ENCODE measurements at regions not wholly inside any gene's neighbourhood (a gene's known extent, or its start where the extent isn't known, plus 50 kb on each side); places are given as distances from the start of the nearest gene placed in this dataset.

DNA sequence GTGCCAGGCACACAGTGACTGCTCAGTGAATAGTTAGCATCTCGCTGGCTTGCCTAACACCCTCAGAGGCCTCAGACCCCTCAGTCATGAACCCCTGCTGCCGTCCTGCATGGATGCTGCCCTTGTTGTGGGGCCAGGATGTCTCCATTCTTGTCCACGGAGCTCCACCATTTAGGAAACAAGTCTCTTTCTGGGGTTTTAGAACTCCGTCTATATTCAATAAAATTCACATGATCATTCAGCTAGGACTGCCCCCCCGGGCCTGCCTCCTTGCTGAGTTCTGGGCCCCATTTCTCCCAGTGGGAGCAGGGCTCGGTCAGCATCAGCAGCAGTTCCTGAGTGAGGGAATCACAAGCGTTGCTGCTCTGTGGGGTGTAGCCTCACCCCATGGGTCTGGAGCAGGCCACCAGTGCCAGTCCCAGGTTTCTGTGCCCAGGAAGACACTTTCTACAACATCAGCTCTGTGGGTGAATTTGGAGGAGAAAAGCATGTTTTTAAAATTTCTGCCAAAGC is 134.1 kb downstream of the RHOU start:
- TF ChIP-seq, protein P1, sequence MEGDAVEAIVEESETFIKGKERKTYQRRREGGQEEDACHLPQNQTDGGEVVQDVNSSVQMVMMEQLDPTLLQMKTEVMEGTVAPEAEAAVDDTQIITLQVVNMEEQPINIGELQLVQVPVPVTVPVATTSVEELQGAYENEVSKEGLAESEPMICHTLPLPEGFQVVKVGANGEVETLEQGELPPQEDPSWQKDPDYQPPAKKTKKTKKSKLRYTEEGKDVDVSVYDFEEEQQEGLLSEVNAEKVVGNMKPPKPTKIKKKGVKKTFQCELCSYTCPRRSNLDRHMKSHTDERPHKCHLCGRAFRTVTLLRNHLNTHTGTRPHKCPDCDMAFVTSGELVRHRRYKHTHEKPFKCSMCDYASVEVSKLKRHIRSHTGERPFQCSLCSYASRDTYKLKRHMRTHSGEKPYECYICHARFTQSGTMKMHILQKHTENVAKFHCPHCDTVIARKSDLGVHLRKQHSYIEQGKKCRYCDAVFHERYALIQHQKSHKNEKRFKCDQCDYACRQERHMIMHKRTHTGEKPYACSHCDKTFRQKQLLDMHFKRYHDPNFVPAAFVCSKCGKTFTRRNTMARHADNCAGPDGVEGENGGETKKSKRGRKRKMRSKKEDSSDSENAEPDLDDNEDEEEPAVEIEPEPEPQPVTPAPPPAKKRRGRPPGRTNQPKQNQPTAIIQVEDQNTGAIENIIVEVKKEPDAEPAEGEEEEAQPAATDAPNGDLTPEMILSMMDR (IDR thresholded peaks at IDR 0.05) = no peak
- TF ChIP-seq POLR2AphosphoS5 (IDR thresholded peaks at IDR 0.05) (no peak), POLR2A (IDR thresholded peaks at IDR 0.05) (no peak)
- H3K27ac ChIP-seq = no peak overlapping the region
- H3K27me3 ChIP-seq = no peaks in the 10 kb centered on the region

DNA sequence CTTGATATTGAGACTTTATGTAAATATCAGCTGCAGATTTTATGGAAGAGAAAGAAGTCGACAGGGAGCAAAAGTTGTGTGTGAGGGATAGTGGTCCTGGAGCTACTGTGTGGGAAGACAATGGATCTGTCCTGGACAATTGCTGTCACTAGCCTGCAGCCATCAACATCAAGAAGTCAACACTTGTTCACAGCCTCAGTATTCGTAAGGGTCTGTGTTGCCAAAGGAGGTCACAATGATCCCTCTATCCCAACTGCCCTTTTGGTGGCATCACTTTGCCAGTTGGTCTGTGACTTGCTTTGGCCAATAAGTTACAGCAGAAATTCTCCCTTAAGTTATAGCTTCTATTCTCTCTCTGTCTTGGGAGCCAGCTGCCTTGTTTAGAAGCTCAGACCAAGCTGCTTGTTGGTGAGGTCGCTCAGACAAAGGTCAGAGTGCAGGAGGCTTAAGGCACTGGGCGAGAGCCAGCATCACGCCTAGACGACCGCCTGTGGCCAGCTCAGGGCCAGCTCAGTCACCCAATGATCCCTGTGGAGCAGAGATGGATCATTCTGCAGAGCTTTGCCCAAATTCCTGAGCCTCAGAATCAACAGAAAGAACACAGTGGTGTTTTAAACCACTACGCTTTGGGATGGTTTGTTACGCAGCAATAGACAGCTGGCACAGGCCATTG is 134.9 kb downstream of the RHOU start:
- no peak for TF ChIP-seq POLR2A (IDR thresholded peaks at IDR 0.05)
- TF ChIP-seq, protein P1 (IDR thresholded peaks at IDR 0.05) = no peak
- TF ChIP-seq POLR2AphosphoS5 (IDR thresholded peaks at IDR 0.05) = no peak
- Histone ChIP-seq H3K27ac (no peak overlapping the region), H3K9me3 (no peaks in the 10 kb centered on the region), H3K36me3 (no peaks in the 10 kb centered on the region), H3K4me3 (no peak overlapping the region), H3K4me1 (no peaks in the 10 kb centered on the region), H3K27me3 (no peaks in the 10 kb centered on the region)
- no peak for DNase-seq (ENCODE audit: low spot score in 2 of 2)
- intact Hi-C loops (cut with DNase I; ENCODE audit: low total_unique reads) = no loop called here

More for the DNA sequence above, 134.1 kb downstream of the RHOU start:
- intact Hi-C loops (cut with DNase I; ENCODE audit: low total_unique reads) = no loop called here
- H3K36me3 ChIP-seq = no peaks in the 10 kb centered on the region
- no peak overlapping the region for H3K4me3 ChIP-seq
- no peaks in the 10 kb centered on the region for H3K9me3 ChIP-seq
- H3K4me1 ChIP-seq = no peaks in the 10 kb centered on the region
- DNase-seq (ENCODE audit: low spot score in 2 of 2) = no peak

GRCh38 chr1:228871314-228872061 is 136.2 kb downstream of the RHOU start:
- TF ChIP-seq, protein P1 (IDR thresholded peaks at IDR 0.05) = no peak
- no peak for TF ChIP-seq POLR2AphosphoS5 (IDR thresholded peaks at IDR 0.05)
- no peak for TF ChIP-seq POLR2A (IDR thresholded peaks at IDR 0.05)
- H3K27me3 ChIP-seq = no peaks in the 10 kb centered on the region
- H3K36me3 ChIP-seq = no peaks in the 10 kb centered on the region
- H3K27ac ChIP-seq = peak overlapping the region; percentile 45 to 83
- intact Hi-C loops (cut with DNase I; ENCODE audit: low total_unique reads) = no loop called here
- no peaks in the 10 kb centered on the region for H3K4me1 ChIP-seq
- peak overlapping the region in 1 of 3 donors; percentile 12 for H3K4me3 ChIP-seq
- DNase-seq (ENCODE audit: low spot score in 2 of 2) = no peak
- H3K9me3 ChIP-seq = no peaks in the 10 kb centered on the region

DNA sequence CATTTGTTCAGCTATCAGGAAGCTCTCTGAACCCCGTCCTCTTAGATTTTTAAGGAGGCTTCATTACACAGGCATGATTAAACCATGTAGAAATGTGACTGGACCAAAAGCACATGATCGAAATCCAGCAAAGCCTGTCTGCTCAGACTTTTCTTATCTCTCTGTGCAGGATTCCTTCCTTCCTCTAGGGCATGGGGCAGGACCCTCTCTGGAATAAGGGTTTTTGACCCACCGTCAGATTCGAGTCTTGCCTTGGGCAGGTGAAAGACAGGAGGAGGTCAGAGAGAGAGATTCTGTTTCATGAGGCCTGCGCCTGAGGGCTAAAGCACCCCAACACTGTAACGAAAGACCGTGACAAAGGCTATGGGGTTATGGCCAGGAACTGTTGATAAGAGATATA is 136.8 kb downstream of the RHOU start:
- Histone ChIP-seq H3K4me1 (no peaks in the 10 kb centered on the region), H3K4me3 (no peak overlapping the region), H3K36me3 (no peaks in the 10 kb centered on the region), H3K27ac (peak overlapping the region; percentile 45 to 83), H3K9me3 (no peaks in the 10 kb centered on the region), H3K27me3 (no peaks in the 10 kb centered on the region)
- intact Hi-C loops (cut with DNase I; ENCODE audit: low total_unique reads) = no loop called here
- TF ChIP-seq POLR2AphosphoS5 (IDR thresholded peaks at IDR 0.05) (no peak), POLR2A (IDR thresholded peaks at IDR 0.05) (no peak)
- TF ChIP-seq, protein P1 (IDR thresholded peaks at IDR 0.05) = no peak
- no peak for DNase-seq (ENCODE audit: low spot score in 2 of 2)

DNA sequence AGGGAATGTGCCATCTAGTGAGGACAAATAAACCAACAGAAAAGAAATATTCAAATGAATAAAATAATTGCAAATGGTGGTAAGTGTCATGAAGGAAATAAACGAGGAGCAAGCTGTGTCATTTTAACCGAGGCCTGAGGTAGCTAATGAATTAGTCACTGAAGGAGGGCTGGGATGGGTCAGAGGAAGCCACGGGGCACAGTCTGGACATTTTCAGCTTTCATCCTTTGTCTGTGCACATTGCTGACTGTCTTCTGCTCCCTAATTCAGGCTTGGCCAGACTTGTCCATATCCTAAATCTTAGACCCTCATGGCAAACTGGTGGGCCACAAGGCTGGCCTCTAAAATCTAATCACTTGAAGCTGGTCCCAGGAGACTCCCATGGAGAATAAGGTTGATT is 138.4 kb downstream of the RHOU start:
- Histone ChIP-seq H3K4me1 (no peaks in the 10 kb centered on the region), H3K9me3 (no peaks in the 10 kb centered on the region), H3K27me3 (no peaks in the 10 kb centered on the region), H3K27ac (no peak overlapping the region), H3K36me3 (no peaks in the 10 kb centered on the region), H3K4me3 (no peak overlapping the region)
- TF ChIP-seq, protein P1 (IDR thresholded peaks at IDR 0.05) = no peak
- no peak for TF ChIP-seq POLR2AphosphoS5 (IDR thresholded peaks at IDR 0.05)
- no peak for TF ChIP-seq POLR2A (IDR thresholded peaks at IDR 0.05)
- intact Hi-C loops (cut with DNase I; ENCODE audit: low total_unique reads) = no loop called here
- no peak for DNase-seq (ENCODE audit: low spot score in 2 of 2)

All from breast epithelium (tissue), 4 donors.